PC-9 (cell line): ENCODE measurements at regions not wholly inside any gene's neighbourhood (a gene's known extent, or its start where the extent isn't known, plus 50 kb on each side); places are given as distances from the start of the nearest gene placed in this dataset.

Source experiments
- CTCF ChIP-seq: fragments of 200-600 bp; sonication (generic); conservative IDR thresholded peaks from 2 replicates; pipeline ENCODE4 v1.6.1; 2017; ENCODE audit warnings: mixed run types, antibody characterized with exemption, mild to moderate bottlenecking, moderate library complexity
- EZH2 ChIP-seq: fragments of 200-600 bp; sonication (generic); IDR thresholded peaks from 2 replicates; pipeline ENCODE4 v1.8.0; 2017; ENCODE audit warnings: antibody characterized with exemption, low read depth

- TF ChIP-seq CTCF: no peak
- TF ChIP-seq EZH2: no peak
These were observed 287.3 kb downstream of the MREG start for GRCh38 chr2:215726070-215726469.
